NOMO-1 (cell line): ENCODE measurements at regions not wholly inside any gene's neighbourhood (a gene's known extent, or its start where the extent isn't known, plus 50 kb on each side); places are given as distances from the start of the nearest gene placed in this dataset.

Experiments used
- DNase-seq, 2 experiments: peaks; one replicate each; lab custom pipeline; 2025; ENCODE audit not compliant: unreplicated experiment in 2 of 2; lab: John Stamatoyannopoulos, UW

- DNase-seq = no peak
Observed at GRCh38 chr18:22355598-22355997, 62.1 kb downstream of the CTAGE1 start.

- no peak for DNase-seq
Observed at GRCh38 chr18:22355069-22355468, 62.6 kb downstream of the CTAGE1 start.

- DNase-seq = no peak
Observed at GRCh38 chr18:22349966-22350365, 67.7 kb downstream of the CTAGE1 start.

GRCh38 chr18:22349317-22349898, 68.3 kb downstream of the CTAGE1 start:
- no peak for DNase-seq

GRCh38 chr18:22348521-22349316, 69.0 kb downstream of the CTAGE1 start:
- DNase-seq = no peak

- DNase-seq = no peak
Observed at GRCh38 chr18:22347606-22348511, 69.9 kb downstream of the CTAGE1 start.

GRCh38 chr18:22346953-22347605, 70.6 kb downstream of the CTAGE1 start:
- peak; percentile 14 to 74 for DNase-seq

- DNase-seq = no peak
Observed at GRCh38 chr18:22346401-22346952, 71.2 kb downstream of the CTAGE1 start.

GRCh38 chr18:22345718-22346117, 72.0 kb downstream of the CTAGE1 start:
- DNase-seq = no peak

- DNase-seq = peak; percentile 30 to 41
Observed at GRCh38 chr18:22344908-22345670, 72.6 kb downstream of the CTAGE1 start.

- DNase-seq = no peak
Observed at GRCh38 chr18:22344445-22344844, 73.3 kb downstream of the CTAGE1 start.

GRCh38 chr18:22343613-22344012, 74.1 kb downstream of the CTAGE1 start:
- no peak for DNase-seq

GRCh38 chr18:22342625-22343024, 75.1 kb downstream of the CTAGE1 start:
- DNase-seq = no peak

- DNase-seq = no peak
Observed at GRCh38 chr18:22340331-22340730, 77.4 kb downstream of the CTAGE1 start.

- no peak for DNase-seq
Observed at GRCh38 chr18:22339913-22340312, 77.8 kb downstream of the CTAGE1 start.

GRCh38 chr18:22337833-22338232, 79.9 kb downstream of the CTAGE1 start:
- DNase-seq = no peak

GRCh38 chr18:22337306-22337705, 80.4 kb downstream of the CTAGE1 start:
- no peak for DNase-seq

- DNase-seq = no peak
Observed at GRCh38 chr18:22336406-22336805, 81.3 kb downstream of the CTAGE1 start.

GRCh38 chr18:22335731-22336198, 82.0 kb downstream of the CTAGE1 start:
- no peak for DNase-seq

- DNase-seq = no peak
Observed at GRCh38 chr18:22334567-22334966, 83.1 kb downstream of the CTAGE1 start.
